CD4-positive, alpha-beta T cell (primary cell): ENCODE measurements at regions not wholly inside any gene's neighbourhood (a gene's known extent, or its start where the extent isn't known, plus 50 kb on each side); places are given as distances from the start of the nearest gene placed in this dataset.
"Not testable (repeated sequence)": the region's sequence is repeated elsewhere in the genome, so short reads cannot be mapped to it uniquely, and the experiment has no call there.

ENCODE experiments used
- ATAC-seq: fragments of 200-7000 bp; cut with Tn5 transposase; one replicate; pipeline ENCODE4 v1.10.0; 2022; ENCODE audit warnings: mild to moderate bottlenecking; ENCODE audit not compliant: poor library complexity
- CTCF ChIA-PET: fragments of 350-600 bp; sonication (Branson Sonifier 250); formaldehyde crosslinking; loops from one replicate; lab custom pipeline; 2021; ENCODE audit warnings: antibody characterized with exemption, inconsistent platforms; lab: Charles Lee
- POLR2A ChIA-PET: fragments of 350-600 bp; sonication (Branson Sonifier 250); formaldehyde crosslinking; loops from one replicate; lab custom pipeline; 2021; ENCODE audit warnings: antibody characterized with exemption, inconsistent platforms; lab: Charles Lee
- DNase-seq, 14 experiments: peaks; one replicate each; pipeline ENCODE4 v3.0.0-alpha.2; 2013 to 2020; ENCODE audit warnings: mixed read lengths in 2 of 14
- H3K27ac ChIP-seq, 2 donors: one replicate each; pipeline versions ENCODE4 v1.5.1 to v1.7.0; 2013; ENCODE audit warnings: low read length in 2 of 2, low read depth in 1 of 2, mild to moderate bottlenecking in 1 of 2
- H3K27me3 ChIP-seq, 2 experiments: 1 replicate in 1 of 2; 2 replicates in 1 of 2; pipeline versions ENCODE4 v1.6.1 to v1.7.0; 2013; ENCODE audit warnings: low read length in 2 of 2, control low read depth in 1 of 2, mild to moderate bottlenecking in 1 of 2, moderate library complexity in 1 of 2; ENCODE audit not compliant: insufficient read depth in 2 of 2, control insufficient read depth in 1 of 2
- H3K36me3 ChIP-seq: one replicate; pipeline ENCODE4 v1.6.1; 2013; ENCODE audit warnings: low read length, control low read depth; ENCODE audit not compliant: insufficient read depth
- H3K4me1 ChIP-seq: one replicate; pipeline ENCODE4 v1.6.1; 2013; ENCODE audit warnings: low read length, control low read depth; ENCODE audit not compliant: insufficient read depth
- H3K4me3 ChIP-seq: one replicate; pipeline ENCODE4 v1.5.1; 2013; ENCODE audit warnings: mild to moderate bottlenecking, low read length, moderate library complexity
- H3K9me3 ChIP-seq, 2 experiments: 1 replicate in 1 of 2; 2 replicates in 1 of 2; pipeline versions ENCODE4 v1.6.1 to v1.7.0; 2013; ENCODE audit warnings: low read length in 2 of 2, mild to moderate bottlenecking in 2 of 2, control low read depth in 1 of 2, moderate library complexity in 1 of 2; ENCODE audit not compliant: control insufficient read depth in 1 of 2, insufficient read depth in 1 of 2
- H3K27ac Mint-ChIP-seq: one replicate; pipeline ENCODE4 v1.8.0; 2020; ENCODE audit warnings: mixed read lengths
- H3K27me3 Mint-ChIP-seq: one replicate; pipeline ENCODE4 v1.8.0; 2021; ENCODE audit warnings: mixed read lengths
- H3K36me3 Mint-ChIP-seq: one replicate; pipeline ENCODE4 v1.8.0; 2021; ENCODE audit warnings: low read depth, mixed read lengths
- H3K4me1 Mint-ChIP-seq: one replicate; pipeline ENCODE4 v1.8.0; 2021; ENCODE audit warnings: low read depth, mixed read lengths
- H3K4me3 Mint-ChIP-seq: one replicate; pipeline ENCODE4 v1.8.0; 2020; ENCODE audit warnings: mild to moderate bottlenecking, mixed read lengths
- H3K9me3 Mint-ChIP-seq: one replicate; pipeline ENCODE4 v1.8.0; 2020; ENCODE audit warnings: mixed read lengths
- CTCF ChIP-seq: fragments of 200-600 bp; IDR thresholded peaks from one replicate; pipeline ENCODE4 v1.8.0; 2022; ENCODE audit warnings: antibody characterized with exemption, mild to moderate bottlenecking
- intact Hi-C, 2 experiments: fragments of 100-400 bp; cut with DNase I in 1 of 2; cut with micrococcal nuclease in 1 of 2; formaldehyde crosslinking; loops; one replicate each; pipeline versions ENCODE4 v1.15.1 to v1.9.0; 2023 to 2025; cut with DNase I, micrococcal nuclease

DNA sequence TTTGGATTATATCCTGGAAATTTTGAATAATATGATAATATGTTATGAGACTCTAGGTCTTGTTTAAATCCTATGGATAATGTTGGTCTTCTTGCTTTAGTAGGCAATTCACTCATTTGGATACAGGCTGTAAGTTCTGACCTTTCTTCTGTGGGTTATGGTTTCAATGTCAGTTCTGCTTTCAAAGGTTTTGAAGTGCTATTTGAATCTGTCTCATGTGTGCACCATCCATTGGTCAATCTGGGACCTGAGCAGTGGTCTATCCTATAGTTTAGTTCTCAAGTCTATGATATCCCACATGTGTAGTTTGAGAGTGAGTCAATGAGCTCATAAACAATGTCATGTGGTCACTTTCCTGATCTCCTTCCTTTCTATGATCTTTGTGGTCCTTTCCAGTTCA, 94.4 kb downstream of the RMI1 start:
- Mint-ChIP-seq H3K4me1 (no peaks in the 10 kb centered on the region), H3K27ac (no peak overlapping the region), H3K27me3 (peaks cover 29% of the 10 kb centered on the region), H3K9me3 (no peaks in the 10 kb centered on the region), H3K36me3 (no peaks in the 10 kb centered on the region), H3K4me3 (no peak overlapping the region)
- DNase-seq (no peak), ATAC-seq (no peak)
- TF ChIP-seq CTCF = no peak
- CTCF ChIA-PET = no interaction called here
- POLR2A ChIA-PET = no interaction called here
- Histone ChIP-seq H3K9me3 (no peaks in the 10 kb centered on the region), H3K4me3 (no peak overlapping the region), H3K27me3 (peaks cover 0 to 3% of the 10 kb centered on the region in 2 experiments), H3K4me1 (no peaks in the 10 kb centered on the region), H3K27ac (no peak overlapping the region), H3K36me3 (no peaks in the 10 kb centered on the region)
- intact Hi-C loops = no loop called here

DNA sequence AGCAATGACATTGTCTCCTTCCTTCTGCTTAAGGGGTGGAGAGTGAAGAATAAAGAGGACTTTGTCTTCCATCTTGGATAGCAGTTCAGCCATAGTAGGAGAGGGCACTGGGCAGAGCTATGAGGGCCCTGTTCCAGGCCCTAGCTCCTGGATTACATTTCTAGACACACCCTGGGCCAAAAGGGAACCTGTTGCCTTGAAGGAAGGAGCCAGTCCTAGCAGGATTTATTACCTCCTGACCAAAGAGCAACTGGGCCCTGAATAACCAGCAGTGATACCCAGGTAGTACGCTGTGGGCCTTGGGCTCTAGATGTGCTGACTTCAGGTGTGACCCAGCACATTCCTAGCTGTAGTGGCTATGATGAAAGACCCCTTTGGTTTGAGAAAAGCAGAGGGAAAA, 95.8 kb downstream of the RMI1 start:
- H3K4me1 ChIP-seq = no peaks in the 10 kb centered on the region
- no peaks in the 10 kb centered on the region for H3K36me3 ChIP-seq
- no peak for ATAC-seq
- Mint-ChIP-seq H3K27ac (no peak overlapping the region), H3K4me3 (no peak overlapping the region), H3K27me3 (peaks cover 38% of the 10 kb centered on the region), H3K4me1 (no peaks in the 10 kb centered on the region), H3K36me3 (no peaks in the 10 kb centered on the region), H3K9me3 (no peaks in the 10 kb centered on the region)
- H3K9me3 ChIP-seq = no peaks in the 10 kb centered on the region
- ChIA-PET POLR2A (no interaction called here), CTCF (interaction anchor here (0.5 kb wide), 1 partner anchor 58 kb away, joined by 3 read pairs; no protein-coding TSS in a partner anchor)
- H3K27me3 ChIP-seq = peaks cover 0 to 3% of the 10 kb centered on the region in 2 experiments
- H3K27ac ChIP-seq = no peak overlapping the region
- H3K4me3 ChIP-seq = no peak overlapping the region
- no peak for DNase-seq
- TF ChIP-seq CTCF = no peak
- intact Hi-C loops = no loop called here

- H3K4me3 ChIP-seq, H3K9me3 ChIP-seq, H3K27me3 ChIP-seq, H3K27ac Mint-ChIP-seq, DNase-seq, H3K4me3 Mint-ChIP-seq, CTCF ChIA-PET, H3K27ac ChIP-seq, H3K36me3 ChIP-seq, POLR2A ChIA-PET, ATAC-seq, H3K4me1 ChIP-seq, H3K4me1 Mint-ChIP-seq, H3K36me3 Mint-ChIP-seq, H3K9me3 Mint-ChIP-seq, intact Hi-C loops: not testable (repeated sequence)
- peaks cover 45% of the 10 kb centered on the region for H3K27me3 Mint-ChIP-seq
Measured at GRCh38 chr9:84077816-84078215, 97.2 kb downstream of the RMI1 start.

DNA sequence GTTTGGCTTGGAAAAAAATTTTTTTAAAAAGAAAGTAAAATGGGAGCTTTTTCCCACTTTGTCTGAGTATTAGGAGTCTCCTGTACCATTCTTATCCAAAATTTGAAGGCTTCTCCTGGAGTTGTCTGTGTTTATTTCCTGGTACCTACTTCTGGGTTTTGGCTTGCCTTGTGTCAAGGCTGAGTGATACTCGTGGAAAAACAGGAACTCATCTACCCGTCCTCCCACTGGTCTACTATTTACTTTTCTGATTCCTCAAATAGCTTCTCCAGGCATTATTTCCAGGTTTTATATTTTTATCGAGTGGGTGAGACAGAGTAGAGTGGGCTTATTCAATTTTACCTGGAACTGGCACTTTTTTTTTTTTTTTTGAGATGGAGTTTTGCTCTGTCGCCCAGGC, 99.4 kb downstream of the RMI1 start:
- Histone ChIP-seq H3K36me3 (no peaks in the 10 kb centered on the region), H3K4me3 (no peak overlapping the region), H3K27ac (no peak overlapping the region), H3K9me3 (no peaks in the 10 kb centered on the region), H3K4me1 (no peaks in the 10 kb centered on the region), H3K27me3 (peaks cover 0 to 3% of the 10 kb centered on the region in 2 experiments)
- ATAC-seq = no peak
- no peak overlapping the region for H3K4me3 Mint-ChIP-seq
- no peak for TF ChIP-seq CTCF
- no peak overlapping the region for H3K27ac Mint-ChIP-seq
- POLR2A ChIA-PET = no interaction called here
- intact Hi-C loops = no loop called here
- peaks cover 48% of the 10 kb centered on the region for H3K27me3 Mint-ChIP-seq
- DNase-seq = no peak
- no peaks in the 10 kb centered on the region for H3K4me1 Mint-ChIP-seq
- H3K9me3 Mint-ChIP-seq = no peaks in the 10 kb centered on the region
- CTCF ChIA-PET = no interaction called here
- no peaks in the 10 kb centered on the region for H3K36me3 Mint-ChIP-seq
